LNCAP (cell line): ENCODE measurements at regions not wholly inside any gene's neighbourhood (a gene's known extent, or its start where the extent isn't known, plus 50 kb on each side); places are given as distances from the start of the nearest gene placed in this dataset.

Experiments used
- CTCF ChIP-seq: fragments of 450-650 bp; IDR thresholded peaks from 2 replicates; pipeline ENCODE4 v1.5.1; 2017; ENCODE audit warnings: mild to moderate bottlenecking

- TF ChIP-seq CTCF: no peak
Observed at GRCh38 chr7:85525676-85526075, 338.8 kb upstream of the SEMA3D start.

DNA sequence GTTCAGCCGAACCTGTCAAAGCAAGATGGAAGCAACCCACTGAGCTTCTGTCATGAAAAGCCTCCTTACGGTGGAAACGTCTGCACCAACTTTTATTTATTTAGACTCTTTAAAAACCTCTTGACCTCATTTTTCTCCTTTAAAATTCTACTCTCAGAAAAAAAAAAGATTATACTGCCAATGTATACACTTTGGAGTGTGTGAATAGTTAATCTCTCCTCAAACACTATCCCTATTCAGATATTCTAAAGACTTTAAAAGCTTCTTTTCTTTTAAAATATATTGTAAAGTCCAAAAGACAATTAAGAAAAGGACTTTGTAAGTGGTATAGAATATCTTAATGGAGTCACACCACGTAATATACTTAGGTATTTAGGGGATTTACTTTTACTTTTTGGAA lies 335.2 kb upstream of the SEMA3D start:
- TF ChIP-seq CTCF: no peak

- TF ChIP-seq CTCF: no peak
Observed at GRCh38 chr7:85521108-85521694, 334.3 kb upstream of the SEMA3D start.

GRCh38 chr7:85520175-85520574 lies 333.3 kb upstream of the SEMA3D start:
- no peak for TF ChIP-seq CTCF

- no peak for TF ChIP-seq CTCF
Observed at GRCh38 chr7:85516675-85517074, 329.8 kb upstream of the SEMA3D start.

- no peak for TF ChIP-seq CTCF
Observed at GRCh38 chr7:85512790-85513189, 325.9 kb upstream of the SEMA3D start.

GRCh38 chr7:85510287-85510686 lies 323.4 kb upstream of the SEMA3D start:
- no peak for TF ChIP-seq CTCF

GRCh38 chr7:85509476-85509875 lies 322.6 kb upstream of the SEMA3D start:
- TF ChIP-seq CTCF: no peak
